IPS-15b (cell line): ENCODE measurements at regions not wholly inside any gene's neighbourhood (a gene's known extent, or its start where the extent isn't known, plus 50 kb on each side); places are given as distances from the start of the nearest gene placed in this dataset.

Experiments used
- H3K27me3 ChIP-seq: one replicate; pipeline ENCODE4 v1.6.1; 2013; ENCODE audit warnings: low read length; ENCODE audit not compliant: control insufficient read depth, insufficient read depth
- H3K36me3 ChIP-seq: one replicate; pipeline ENCODE4 v1.6.1; 2013; ENCODE audit warnings: low read length; ENCODE audit not compliant: control insufficient read depth, insufficient read depth
- H3K4me1 ChIP-seq: one replicate; pipeline ENCODE4 v1.6.1; 2013; ENCODE audit warnings: mild to moderate bottlenecking, low read length; ENCODE audit not compliant: control insufficient read depth, insufficient read depth
- H3K4me3 ChIP-seq: one replicate; pipeline ENCODE4 v1.5.1; 2013; ENCODE audit warnings: low read depth, low read length
- H3K9ac ChIP-seq: one replicate; pipeline ENCODE4 v1.6.1; 2013; ENCODE audit warnings: low read depth, mild to moderate bottlenecking, low read length
- H3K9me3 ChIP-seq: one replicate; pipeline ENCODE4 v1.6.1; 2013; ENCODE audit warnings: mild to moderate bottlenecking, low read length; ENCODE audit not compliant: control insufficient read depth, insufficient read depth

- Histone ChIP-seq H3K4me1 (peaks cover 3% of the 10 kb centered on the region), H3K36me3 (no peaks in the 10 kb centered on the region), H3K9ac (no peak overlapping the region), H3K27me3 (no peaks in the 10 kb centered on the region), H3K4me3 (no peak overlapping the region), H3K9me3 (no peaks in the 10 kb centered on the region)
These were observed 154.9 kb downstream of the FGF18 start for GRCh38 chr5:171574376-171574775.

- peaks cover 1% of the 10 kb centered on the region for H3K4me1 ChIP-seq
- no peak overlapping the region for H3K9ac ChIP-seq
- H3K27me3 ChIP-seq = no peaks in the 10 kb centered on the region
These were observed 155.9 kb downstream of the FGF18 start for GRCh38 chr5:171575386-171575785.

GRCh38 chr5:171575808-171576207 is 156.4 kb downstream of the FGF18 start:
- no peaks in the 10 kb centered on the region for H3K36me3 ChIP-seq
- H3K4me3 ChIP-seq = no peak overlapping the region

More at GRCh38 chr5:171575386-171575785, 155.9 kb downstream of the FGF18 start:
- H3K4me3 ChIP-seq = no peak overlapping the region
- H3K36me3 ChIP-seq = no peaks in the 10 kb centered on the region
- H3K9me3 ChIP-seq = no peaks in the 10 kb centered on the region

GRCh38 chr5:171577042-171577758 is 157.8 kb downstream of the FGF18 start:
- no peak overlapping the region for H3K9ac ChIP-seq
- H3K4me3 ChIP-seq = no peak overlapping the region
- H3K9me3 ChIP-seq = no peaks in the 10 kb centered on the region
- no peaks in the 10 kb centered on the region for H3K27me3 ChIP-seq
- H3K4me1 ChIP-seq = no peaks in the 10 kb centered on the region
- H3K36me3 ChIP-seq = no peaks in the 10 kb centered on the region

More at GRCh38 chr5:171575808-171576207, 156.4 kb downstream of the FGF18 start:
- Histone ChIP-seq H3K9me3 (no peaks in the 10 kb centered on the region), H3K9ac (no peak overlapping the region), H3K4me1 (no peaks in the 10 kb centered on the region), H3K27me3 (no peaks in the 10 kb centered on the region)

- Histone ChIP-seq H3K36me3 (no peaks in the 10 kb centered on the region), H3K9ac (no peak overlapping the region), H3K4me1 (no peaks in the 10 kb centered on the region), H3K27me3 (no peaks in the 10 kb centered on the region), H3K9me3 (no peaks in the 10 kb centered on the region), H3K4me3 (no peak overlapping the region)
These were observed 158.8 kb downstream of the FGF18 start for GRCh38 chr5:171578049-171578828.

- no peak overlapping the region for H3K4me3 ChIP-seq
- no peaks in the 10 kb centered on the region for H3K9me3 ChIP-seq
- H3K27me3 ChIP-seq = no peaks in the 10 kb centered on the region
- H3K4me1 ChIP-seq = no peaks in the 10 kb centered on the region
- H3K36me3 ChIP-seq = no peaks in the 10 kb centered on the region
- H3K9ac ChIP-seq = no peak overlapping the region
These were observed 159.5 kb downstream of the FGF18 start for GRCh38 chr5:171578829-171579491.

- H3K36me3 ChIP-seq = no peaks in the 10 kb centered on the region
- no peaks in the 10 kb centered on the region for H3K4me1 ChIP-seq
- H3K9me3 ChIP-seq = no peaks in the 10 kb centered on the region
- no peak overlapping the region for H3K9ac ChIP-seq
- no peak overlapping the region for H3K4me3 ChIP-seq
- H3K27me3 ChIP-seq = no peaks in the 10 kb centered on the region
These were observed 160.5 kb downstream of the FGF18 start for GRCh38 chr5:171579976-171580411.

GRCh38 chr5:171580502-171581265 is 161.2 kb downstream of the FGF18 start:
- Histone ChIP-seq H3K4me1 (no peaks in the 10 kb centered on the region), H3K9ac (no peak overlapping the region), H3K27me3 (no peaks in the 10 kb centered on the region), H3K9me3 (no peaks in the 10 kb centered on the region), H3K4me3 (no peak overlapping the region), H3K36me3 (no peaks in the 10 kb centered on the region)

- no peak overlapping the region for H3K4me3 ChIP-seq
- no peaks in the 10 kb centered on the region for H3K4me1 ChIP-seq
- H3K9ac ChIP-seq = no peak overlapping the region
- no peaks in the 10 kb centered on the region for H3K36me3 ChIP-seq
- H3K9me3 ChIP-seq = no peaks in the 10 kb centered on the region
- no peaks in the 10 kb centered on the region for H3K27me3 ChIP-seq
These were observed 162.3 kb downstream of the FGF18 start for GRCh38 chr5:171581781-171582180.

- Histone ChIP-seq H3K9ac (no peak overlapping the region), H3K4me1 (no peaks in the 10 kb centered on the region), H3K36me3 (no peaks in the 10 kb centered on the region), H3K4me3 (no peak overlapping the region), H3K27me3 (no peaks in the 10 kb centered on the region), H3K9me3 (no peaks in the 10 kb centered on the region)
These were observed 163.4 kb downstream of the FGF18 start for GRCh38 chr5:171582849-171583248.

- no peaks in the 10 kb centered on the region for H3K27me3 ChIP-seq
- H3K9me3 ChIP-seq = no peaks in the 10 kb centered on the region
- no peaks in the 10 kb centered on the region for H3K36me3 ChIP-seq
- no peak overlapping the region for H3K9ac ChIP-seq
- no peaks in the 10 kb centered on the region for H3K4me1 ChIP-seq
- no peak overlapping the region for H3K4me3 ChIP-seq
These were observed 166.5 kb downstream of the FGF18 start for GRCh38 chr5:171585981-171586380.
